C4-2B (cell line): ENCODE measurements at regions not wholly inside any gene's neighbourhood (a gene's known extent, or its start where the extent isn't known, plus 50 kb on each side); places are given as distances from the start of the nearest gene placed in this dataset.

ENCODE experiments used
- H3K27ac ChIP-seq: fragments of 450-650 bp; 2 replicates; pipeline ENCODE4 v1.5.1; 2017
- ZFX ChIP-seq: fragments of 450-650 bp; IDR thresholded peaks from 2 replicates; pipeline ENCODE4 v1.6.1; 2017
- TF ChIP-seq, protein P1 (sequence below): fragments of 450-650 bp; conservative IDR thresholded peaks from 2 replicates; pipeline ENCODE4 v1.5.1; 2017; ENCODE audit warnings: mild to moderate bottlenecking

DNA sequence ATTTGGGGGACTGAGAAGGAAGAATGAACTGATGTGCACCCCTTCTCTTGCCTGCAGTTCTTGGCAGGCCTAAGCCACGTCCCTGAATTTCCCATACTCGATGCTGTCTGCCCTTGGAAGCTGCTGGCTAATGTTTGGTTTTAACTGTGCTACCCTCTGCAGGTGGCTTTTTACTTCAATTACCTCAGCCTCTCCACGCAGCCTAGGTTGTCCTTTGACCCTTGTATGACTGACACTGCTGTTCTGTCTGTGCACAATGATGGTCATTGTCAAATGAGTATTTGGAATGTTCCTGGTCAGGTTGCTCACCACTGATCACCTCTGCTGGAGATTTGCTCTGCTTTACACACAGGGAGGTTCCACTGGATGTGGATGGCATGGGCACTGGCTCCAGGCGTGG is 137.1 kb downstream of the ZNF518B start:
- no peak overlapping the region for H3K27ac ChIP-seq
- TF ChIP-seq ZFX = no peak
- TF ChIP-seq, protein P1, sequence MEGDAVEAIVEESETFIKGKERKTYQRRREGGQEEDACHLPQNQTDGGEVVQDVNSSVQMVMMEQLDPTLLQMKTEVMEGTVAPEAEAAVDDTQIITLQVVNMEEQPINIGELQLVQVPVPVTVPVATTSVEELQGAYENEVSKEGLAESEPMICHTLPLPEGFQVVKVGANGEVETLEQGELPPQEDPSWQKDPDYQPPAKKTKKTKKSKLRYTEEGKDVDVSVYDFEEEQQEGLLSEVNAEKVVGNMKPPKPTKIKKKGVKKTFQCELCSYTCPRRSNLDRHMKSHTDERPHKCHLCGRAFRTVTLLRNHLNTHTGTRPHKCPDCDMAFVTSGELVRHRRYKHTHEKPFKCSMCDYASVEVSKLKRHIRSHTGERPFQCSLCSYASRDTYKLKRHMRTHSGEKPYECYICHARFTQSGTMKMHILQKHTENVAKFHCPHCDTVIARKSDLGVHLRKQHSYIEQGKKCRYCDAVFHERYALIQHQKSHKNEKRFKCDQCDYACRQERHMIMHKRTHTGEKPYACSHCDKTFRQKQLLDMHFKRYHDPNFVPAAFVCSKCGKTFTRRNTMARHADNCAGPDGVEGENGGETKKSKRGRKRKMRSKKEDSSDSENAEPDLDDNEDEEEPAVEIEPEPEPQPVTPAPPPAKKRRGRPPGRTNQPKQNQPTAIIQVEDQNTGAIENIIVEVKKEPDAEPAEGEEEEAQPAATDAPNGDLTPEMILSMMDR = no peak

DNA sequence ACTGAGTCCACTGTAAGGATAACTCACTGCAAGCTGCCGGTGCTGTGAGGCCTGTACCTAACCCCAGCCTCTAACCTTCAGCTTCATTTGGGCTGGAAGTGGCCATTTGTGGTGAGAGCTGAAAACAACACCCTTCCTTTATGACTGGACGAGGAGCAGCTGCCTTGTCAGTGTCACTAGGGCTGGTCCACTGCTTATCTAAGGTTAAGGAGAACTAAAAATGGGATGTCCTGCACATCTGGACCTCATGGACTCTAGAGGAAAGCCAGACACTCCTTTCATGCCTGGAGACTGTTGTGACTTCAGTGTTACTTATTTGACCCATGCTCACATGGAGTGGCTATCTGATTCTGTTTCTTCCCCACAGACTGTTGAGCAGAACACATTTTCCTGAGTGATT is 139.9 kb downstream of the ZNF518B start:
- TF ChIP-seq, protein P1 = no peak
- TF ChIP-seq ZFX = no peak

GRCh38 chr4:10316851-10317250 is 140.4 kb downstream of the ZNF518B start:
- H3K27ac ChIP-seq = no peak overlapping the region
- TF ChIP-seq, protein P1 = no peak
- no peak for TF ChIP-seq ZFX

More for the DNA sequence above, 139.9 kb downstream of the ZNF518B start:
- H3K27ac ChIP-seq = no peak overlapping the region

DNA sequence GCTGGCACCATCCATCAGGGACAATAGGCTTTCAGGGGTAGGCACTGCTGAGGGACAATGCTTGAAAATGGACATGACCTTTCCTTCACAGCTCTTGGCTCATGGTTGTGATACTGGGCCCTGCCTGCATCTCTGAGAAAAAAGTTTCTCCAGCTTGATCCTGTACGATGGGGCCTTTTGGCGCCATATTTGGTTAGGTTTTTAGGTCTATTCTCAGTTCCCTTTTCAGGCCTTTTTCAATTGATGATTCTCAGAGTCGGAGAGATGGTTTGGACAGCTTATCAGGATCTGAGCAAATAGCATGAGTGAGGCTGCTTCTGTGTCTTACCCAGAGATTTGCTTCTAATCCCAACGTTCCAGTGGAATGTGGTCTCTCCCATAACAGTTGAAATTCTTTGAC is 141.6 kb downstream of the ZNF518B start:
- TF ChIP-seq, protein P1 = no peak
- TF ChIP-seq ZFX = no peak
- H3K27ac ChIP-seq = no peak overlapping the region

DNA sequence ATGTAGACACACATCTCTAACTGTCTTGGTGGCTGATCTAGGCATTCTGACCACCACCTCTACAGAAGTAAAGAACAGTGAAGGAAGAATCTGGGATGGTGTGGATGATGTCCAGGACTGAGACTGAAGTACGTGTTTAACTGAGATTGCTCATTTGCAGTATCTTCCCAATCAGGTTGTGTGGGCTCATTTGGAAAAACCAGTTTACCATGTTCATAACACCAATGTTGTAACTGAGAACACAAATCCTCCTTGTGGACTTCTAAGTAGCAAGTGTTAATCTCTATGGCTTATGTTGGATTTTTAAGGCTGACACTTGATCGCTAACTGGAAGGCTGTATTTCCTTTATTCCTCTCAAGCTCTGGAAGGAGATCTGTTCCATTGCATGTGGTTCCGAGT is 144.7 kb downstream of the ZNF518B start:
- H3K27ac ChIP-seq = no peak overlapping the region
- TF ChIP-seq, protein P1 = no peak
- TF ChIP-seq ZFX = no peak

- TF ChIP-seq ZFX = no peak
- TF ChIP-seq, protein P1 = no peak
- no peak overlapping the region for H3K27ac ChIP-seq
Measured at GRCh38 chr4:10311939-10312338, 145.3 kb downstream of the ZNF518B start.

DNA sequence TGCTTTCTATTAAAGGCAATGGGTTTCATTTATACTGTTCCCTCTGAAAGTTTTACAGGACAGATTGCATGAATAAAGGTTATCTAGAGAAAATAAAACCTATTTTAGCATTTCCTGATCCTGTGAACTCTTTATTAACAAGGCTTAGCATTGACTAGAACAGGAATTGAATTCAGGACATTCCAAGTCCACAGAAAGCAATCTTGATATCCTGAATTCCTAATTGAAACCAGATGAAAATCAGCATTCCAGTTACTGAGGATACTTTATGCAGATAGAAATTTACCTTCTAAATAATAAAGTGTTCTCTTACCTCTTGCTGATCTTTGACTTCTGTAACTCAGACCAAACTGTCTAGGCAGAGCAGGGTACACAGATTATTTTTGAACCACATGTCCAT is 151.4 kb downstream of the ZNF518B start:
- no peak for TF ChIP-seq ZFX
- TF ChIP-seq, protein P1 = no peak
- H3K27ac ChIP-seq = no peak overlapping the region
